A549 (cell line): ENCODE measurements at regions not wholly inside any gene's neighbourhood (a gene's known extent, or its start where the extent isn't known, plus 50 kb on each side); places are given as distances from the start of the nearest gene placed in this dataset.
A peak's percentile ranks its signal among the peaks of the same experiment; 100 is the strongest.
"Not testable (repeated sequence)": the region's sequence is repeated elsewhere in the genome, so short reads cannot be mapped to it uniquely, and the experiment has no call there.

Experiments
- ATAC-seq, 2 experiments: fragments of 200-7000 bp in 1 of 2; fragments of >200 bp in 1 of 2; cut with Nextera tagmentation in 1 of 2; cut with Tn5 transposase in 1 of 2; 3 replicates each; pipeline versions ENCODE4 v1.8.0 to v1.9.1; 2018 to 2020; ENCODE audit warnings: mild to moderate bottlenecking in 1 of 2, moderate library complexity in 1 of 2
- CTCF ChIA-PET: fragments of 300-600 bp; sonication (Branson Sonifier 250); formaldehyde crosslinking; extraction: SDS; loops from one replicate; lab custom pipeline; 2021; ENCODE audit warnings: antibody characterized with exemption, inconsistent platforms; lab: Yijun Ruan, JAX
- POLR2A ChIA-PET: fragments of 350-600 bp; formaldehyde crosslinking; extraction: SDS; loops from one replicate; lab custom pipeline; 2021; ENCODE audit warnings: antibody characterized with exemption, inconsistent platforms; lab: Yijun Ruan, JAX
- DNase-seq, 2 experiments: peaks; one replicate each; pipeline versions ENCODE4 v3.0.0 to v3.0.0-alpha.2; 2011 to 2016; ENCODE audit warnings: low read depth in 1 of 2, low spot score in 1 of 2
- FAIRE-seq: peaks from 2 replicates; lab custom pipeline; 2011; peaks lifted over from hg19 to GRCh38; lab: Jason Lieb, UNC
- H3K27ac ChIP-seq, 2 experiments: fragments of >200 bp; sonication (Bioruptor Twin); formaldehyde crosslinking; 3 replicates each; pipeline ENCODE4 v1.5.1; 2016 to 2017
- H3K4me1 ChIP-seq: fragments of >200 bp; sonication (Bioruptor Twin); formaldehyde crosslinking; 3 replicates; pipeline ENCODE4 v1.6.1; 2016
- H3K4me2 ChIP-seq: fragments of >200 bp; sonication (Bioruptor Twin); formaldehyde crosslinking; 3 replicates; pipeline ENCODE4 v1.6.1; 2016
- H3K4me3 ChIP-seq: fragments of >200 bp; sonication (Bioruptor Twin); formaldehyde crosslinking; 3 replicates; pipeline ENCODE4 v1.5.1; 2016
- H3K9me3 ChIP-seq: fragments of >200 bp; sonication (Bioruptor Twin); formaldehyde crosslinking; 3 replicates; pipeline ENCODE4 v1.6.1; 2016
- ATOH8 ChIP-seq: fragments of 250-450 bp; sonication (Bioruptor Pico); IDR thresholded peaks from 2 replicates; pipeline ENCODE4 v1.5.0; 2020; ENCODE audit warnings: low read depth, mild to moderate bottlenecking, moderate library complexity
- CBX8 ChIP-seq: fragments of 200-600 bp; sonication (generic); IDR thresholded peaks from 2 replicates; pipeline ENCODE4 v1.6.1; 2016
- E2F6 ChIP-seq: IDR thresholded peaks from 2 replicates; pipeline ENCODE4 v1.6.1; 2012; ENCODE audit warnings: low read depth, borderline replicate concordance
- EP300 ChIP-seq, 2 experiments: fragments of >200 bp; sonication (Bioruptor Twin); formaldehyde crosslinking; IDR thresholded peaks; 2 replicates in 1 of 2; 3 replicates in 1 of 2; pipeline ENCODE4 v1.6.1; 2016 to 2017
- HOXB5 ChIP-seq: fragments of 250-450 bp; sonication (Bioruptor Pico); IDR thresholded peaks from 2 replicates; pipeline ENCODE4 v1.5.0; 2020; ENCODE audit warnings: mild to moderate bottlenecking, moderate library complexity
- MAX ChIP-seq: IDR thresholded peaks from 2 replicates; pipeline ENCODE4 v1.6.1; 2012
- MYC ChIP-seq: IDR thresholded peaks from 2 replicates; pipeline ENCODE4 v1.6.1; 2012; ENCODE audit warnings: mild to moderate bottlenecking, inconsistent platforms, low read length, improper control_type of control experiment, borderline replicate concordance
- NR3C1 ChIP-seq: fragments of >200 bp; sonication (Bioruptor Twin); formaldehyde crosslinking; IDR thresholded peaks from 3 replicates; pipeline ENCODE4 v1.6.1; 2017
- POLR2A ChIP-seq: IDR thresholded peaks from 2 replicates; pipeline ENCODE4 v1.6.1; 2012; ENCODE audit warnings: mild to moderate bottlenecking, low read length
- POLR2AphosphoS2 ChIP-seq: conservative IDR thresholded peaks from 2 replicates; pipeline ENCODE4 v1.6.1; 2012; ENCODE audit warnings: low read length, improper control_type of control experiment, inconsistent platforms
- RARB ChIP-seq: fragments of 250-450 bp; sonication (Bioruptor Pico); IDR thresholded peaks from 2 replicates; pipeline ENCODE4 v1.8.0; 2021; ENCODE audit warnings: mild to moderate bottlenecking, moderate library complexity
- RNF2 ChIP-seq: fragments of 200-600 bp; sonication (generic); IDR thresholded peaks from 2 replicates; pipeline ENCODE4 v1.6.1; 2016; ENCODE audit warnings: low read depth, mild to moderate bottlenecking, antibody characterized with exemption, moderate library complexity, borderline replicate concordance
- SMC3 ChIP-seq: fragments of >200 bp; sonication (Bioruptor Twin); formaldehyde crosslinking; IDR thresholded peaks from 3 replicates; pipeline ENCODE4 v1.6.1; 2018; ENCODE audit warnings: inconsistent platforms
- ZFP36 ChIP-seq: fragments of 450-650 bp; IDR thresholded peaks from 2 replicates; pipeline ENCODE4 v1.6.1; 2014; ENCODE audit warnings: borderline replicate concordance; ENCODE audit not compliant: partially characterized antibody
- WGBS: methylation state at CpG from one replicate; pipeline ENCODE4 v1.1.6; 2017; ENCODE audit errors: missing lambda C conversion rate; 5-methylcytosine and 5-hydroxymethylcytosine counted together

- CTCF ChIA-PET: interaction anchor here (0.6 kb wide), 1 partner anchor 40 kb away, joined by 4 read pairs; no protein-coding TSS in a partner anchor
- ATAC-seq: no peak
- POLR2A ChIA-PET: no interaction called here
These were observed 103.7 kb downstream of the SKIDA1 start for GRCh38 chr10:21421794-21422193.

GRCh38 chr10:21421016-21421415, 104.5 kb downstream of the SKIDA1 start:
- ChIA-PET POLR2A (no interaction called here), CTCF (interaction anchor here (0.6 kb wide), 1 partner anchor 41 kb away, joined by 4 read pairs; no protein-coding TSS in a partner anchor)
- peaks cover 4% of the 10 kb centered on the region; the same call in 1 of the 3 replicates for H3K4me1 ChIP-seq
- 0 out of 6 replicates have a peak overlapping the region, but pooled peaks of 1 of the 2 experiments have one; percentile 14 for H3K27ac ChIP-seq
- no peak overlapping the region for H3K4me3 ChIP-seq
- 54% methylated on average over 2 of the region's 2 CpGs for WGBS
- FAIRE-seq: no peak
- H3K4me2 ChIP-seq: no peak overlapping the region
- no peaks in the 10 kb centered on the region for H3K9me3 ChIP-seq
- TF ChIP-seq POLR2AphosphoS2 (no peak), ZFP36 (no peak), HOXB5 (no peak), MYC (no peak), CBX8 (no peak), SMC3 (no peak), E2F6 (no peak)
- ATAC-seq: no peak
- DNase-seq: no peak

More at GRCh38 chr10:21421794-21422193, 103.7 kb downstream of the SKIDA1 start:
- TF ChIP-seq E2F6: no peak
- TF ChIP-seq NR3C1: no peak
- TF ChIP-seq MAX: no peak
- no peak for TF ChIP-seq RNF2
- no peak for TF ChIP-seq EP300 (IDR thresholded peaks at IDR 0.05)
- TF ChIP-seq, all 56 proteins: peak for 0
- 89% methylated on average over 4 of the region's 4 CpGs for WGBS
- Histone ChIP-seq H3K4me2 (no peak overlapping the region), H3K9me3 (no peaks in the 10 kb centered on the region), H3K4me1 (peaks cover 4% of the 10 kb centered on the region; the same call in 1 of the 3 replicates), H3K4me3 (no peak overlapping the region), H3K27ac (no peak overlapping the region)
- no peak for FAIRE-seq
- no peak for DNase-seq

- H3K4me2 ChIP-seq, H3K4me3 ChIP-seq, H3K4me1 ChIP-seq, FAIRE-seq, H3K9me3 ChIP-seq, POLR2A ChIA-PET: not testable (repeated sequence)
- WGBS: 62% methylated on average over 5 of the region's 5 CpGs
- ATAC-seq (peak in 1 of 2 experiments; percentile 75; a peak in 3 of 6 replicates), DNase-seq (peak in 1 of 2 experiments; percentile 48)
- CTCF ChIA-PET: interaction anchor here (1.0 kb wide), 1 partner anchor 38 kb away, joined by 3 read pairs; no protein-coding TSS in a partner anchor
- H3K27ac ChIP-seq: peak overlapping the region; percentile 26 to 76; a peak in 4 of 6 replicates
These were observed 106.4 kb downstream of the SKIDA1 start for GRCh38 chr10:21418981-21419576.

- Histone ChIP-seq H3K4me2 (no peak overlapping the region), H3K4me3 (no peak overlapping the region), H3K27ac (peak overlapping the region in 1 of 2 experiments; percentile 25; a peak in 2 of 6 replicates), H3K9me3 (no peaks in the 10 kb centered on the region), H3K4me1 (peaks cover 4% of the 10 kb centered on the region; the same call in 1 of the 3 replicates)
- 94% methylated on average over 6 of the region's 6 CpGs for WGBS
- no peak for DNase-seq
- no peak for ATAC-seq
- POLR2A ChIA-PET: no interaction called here
- TF ChIP-seq EP300 (IDR thresholded peaks at IDR 0.05) (no peak), POLR2A (no peak), ATOH8 (CRISPR knock-in tag) (no peak), RARB (CRISPR knock-in tag) (no peak), POLR2AphosphoS2 (no peak)
- CTCF ChIA-PET: interaction anchor here (0.6 kb wide), 2 partner anchors 109 to 132 kb away, joined by 3 read pairs; no protein-coding TSS in a partner anchor
- FAIRE-seq: no peak
These were observed 108.2 kb downstream of the SKIDA1 start for GRCh38 chr10:21417172-21417712.
